ENCODE measurements at regions not wholly inside any gene's neighbourhood (a gene's known extent, or its start where the extent isn't known, plus 50 kb on each side); places are given as distances from the start of the nearest gene placed in this dataset.
"Not testable (repeated sequence)": the region's sequence is repeated elsewhere in the genome, so short reads cannot be mapped to it uniquely, and the experiment has no call there.

- no peaks in the 10 kb centered on the region for H3K9me3 ChIP-seq (ENCODE audit: low read length)
- no peak for DNase-seq (ENCODE audit: low spot score)
- H3K27ac ChIP-seq (ENCODE audit: low read depth, low read length, poor library complexity, severe bottlenecking), result no peak overlapping the region
- no peaks in the 10 kb centered on the region for H4K20me1 ChIP-seq (ENCODE audit: insufficient read depth, low read length)
- H3K9me2 ChIP-seq (ENCODE audit: insufficient read depth, low read length), result no peaks in the 10 kb centered on the region
- no peak overlapping the region for H3K4me2 ChIP-seq (ENCODE audit: low read length)
- H3K4me1 ChIP-seq (ENCODE audit: insufficient read depth, low read length, poor library complexity, severe bottlenecking), result no peaks in the 10 kb centered on the region
- H3K4me3 ChIP-seq (ENCODE audit: low read depth, low read length, poor library complexity, severe bottlenecking), result no peak overlapping the region
- POLR2A ChIA-PET, result no interaction called here
- BruUV-seq (replicated peaks), result no TSS peak
- H3K79me2 ChIP-seq (ENCODE audit: insufficient read depth, low read depth, low read length), result no peaks in the 10 kb centered on the region
- TF ChIP-seq CTCF (conservative IDR thresholded peaks at IDR 0.05; ENCODE audit: low read length), result no peak
- no peak for TF ChIP-seq EZH2phosphoT487 (IDR thresholded peaks at IDR 0.05; ENCODE audit: borderline replicate concordance, low read depth, low read length)
- CTCF ChIA-PET (ENCODE audit: unreplicated experiment), result no interaction called here
- H2AFZ ChIP-seq (ENCODE audit: low read length), result no peak overlapping the region
- intact Hi-C loops (cut with micrococcal nuclease; ENCODE audit: unreplicated experiment), result no loop called here
- no peaks in the 10 kb centered on the region for H3K36me3 ChIP-seq (ENCODE audit: insufficient read depth, low read length)
Measured at GRCh38 chr13:56187331-56187730, 953.4 kb upstream of the PRR20A start.

GRCh38 chr13:56188582-56188981 lies 952.1 kb upstream of the PRR20A start:
- BruUV-seq (replicated peaks); H3K9me3 ChIP-seq (ENCODE audit: low read length); H2AFZ ChIP-seq (ENCODE audit: low read length); intact Hi-C loops (cut with micrococcal nuclease; ENCODE audit: unreplicated experiment); H3K9me2 ChIP-seq (ENCODE audit: insufficient read depth, low read length); H3K4me3 ChIP-seq (ENCODE audit: low read depth, low read length, poor library complexity, severe bottlenecking); H3K79me2 ChIP-seq (ENCODE audit: insufficient read depth, low read depth, low read length); CTCF ChIA-PET (ENCODE audit: unreplicated experiment); H3K27ac ChIP-seq (ENCODE audit: low read depth, low read length, poor library complexity, severe bottlenecking); H3K36me3 ChIP-seq (ENCODE audit: insufficient read depth, low read length); POLR2A ChIA-PET; DNase-seq (ENCODE audit: low spot score); H4K20me1 ChIP-seq (ENCODE audit: insufficient read depth, low read length); H3K4me1 ChIP-seq (ENCODE audit: insufficient read depth, low read length, poor library complexity, severe bottlenecking); H3K4me2 ChIP-seq (ENCODE audit: low read length): not testable (repeated sequence)

GRCh38 chr13:56189439-56189838 lies 951.3 kb upstream of the PRR20A start:
- Histone ChIP-seq H3K27ac (ENCODE audit: low read depth, low read length, poor library complexity, severe bottlenecking) (no peak overlapping the region), H3K4me1 (ENCODE audit: insufficient read depth, low read length, poor library complexity, severe bottlenecking) (no peaks in the 10 kb centered on the region), H3K79me2 (ENCODE audit: insufficient read depth, low read depth, low read length) (no peaks in the 10 kb centered on the region), H3K9me2 (ENCODE audit: insufficient read depth, low read length) (no peaks in the 10 kb centered on the region), H4K20me1 (ENCODE audit: insufficient read depth, low read length) (no peaks in the 10 kb centered on the region), H2AFZ (ENCODE audit: low read length) (no peak overlapping the region), H3K36me3 (ENCODE audit: insufficient read depth, low read length) (no peaks in the 10 kb centered on the region), H3K9me3 (ENCODE audit: low read length) (0 out of 2 replicates have a peak, but pooled peaks cover under 1% of the 10 kb centered on the region), H3K4me2 (ENCODE audit: low read length) (no peak overlapping the region), H3K4me3 (ENCODE audit: low read depth, low read length, poor library complexity, severe bottlenecking) (no peak overlapping the region)
- CTCF ChIA-PET (ENCODE audit: unreplicated experiment), result no interaction called here
- POLR2A ChIA-PET, result no interaction called here
- intact Hi-C loops (cut with micrococcal nuclease; ENCODE audit: unreplicated experiment), result no loop called here
- no TSS peak for BruUV-seq (replicated peaks)
- TF ChIP-seq EZH2phosphoT487 (IDR thresholded peaks at IDR 0.05; ENCODE audit: borderline replicate concordance, low read depth, low read length) (no peak), CTCF (conservative IDR thresholded peaks at IDR 0.05; ENCODE audit: low read length) (no peak)
- no peak for DNase-seq (ENCODE audit: low spot score)
